SK-N-SH (cell line): ENCODE measurements at regions not wholly inside any gene's neighbourhood (a gene's known extent, or its start where the extent isn't known, plus 50 kb on each side); places are given as distances from the start of the nearest gene placed in this dataset.

Experiments used
- CTCF ChIA-PET: fragments of 300-600, 350-600 bp; formaldehyde crosslinking; extraction: SDS; loops from one replicate; lab custom pipeline; 2021; lab: Yijun Ruan, JAX
- POLR2A ChIA-PET: fragments of 350-600 bp; sonication (Branson Sonifier 250); formaldehyde crosslinking; extraction: SDS; loops from one replicate; lab custom pipeline; 2020; ENCODE audit warnings: antibody characterized with exemption, inconsistent platforms; lab: Yijun Ruan, JAX
- DNase-seq: peaks from one replicate; pipeline ENCODE4 v3.0.0; 2012
- H2AFZ ChIP-seq: fragments of 200-600 bp; sonication (generic); 2 replicates; pipeline ENCODE4 v1.8.1; 2016; ENCODE audit warnings: antibody characterized with exemption, mild to moderate bottlenecking, low read depth
- H3F3A ChIP-seq: fragments of 200-600 bp; sonication (generic); replicated peaks from 2 replicates; pipeline ENCODE3; 2016; ENCODE audit warnings: antibody characterized with exemption, mild to moderate bottlenecking; ENCODE audit not compliant: insufficient read depth
- H3K27ac ChIP-seq, 2 experiments: fragments of 200-500 bp in 1 of 2; fragments of 200-600 bp in 1 of 2; sonication (Bioruptor generic) in 1 of 2; sonication (generic), shearing (Covaris generic) in 1 of 2; 2 replicates each; pipeline versions ENCODE4 v1.5.1 to v1.6.1; 2014 to 2016; ENCODE audit warnings: low read depth in 2 of 2, inconsistent platforms in 1 of 2, low read length in 1 of 2, mild to moderate bottlenecking in 1 of 2, mixed read lengths in 1 of 2
- H3K27me3 ChIP-seq: fragments of 200-600 bp; sonication (generic), shearing (Covaris generic); 2 replicates; pipeline ENCODE4 v1.6.1; 2016; ENCODE audit warnings: mixed run types; ENCODE audit not compliant: insufficient read depth
- H3K36me3 ChIP-seq, 2 experiments: fragments of 200-500 bp in 1 of 2; fragments of 200-600 bp in 1 of 2; sonication (Bioruptor generic) in 1 of 2; sonication (generic) in 1 of 2; replicated peaks in 1 of 2; 2 replicates each; pipeline versions ENCODE3 to v1.5.1; 2014 to 2016; ENCODE audit warnings: low read length in 1 of 2, mild to moderate bottlenecking in 1 of 2; ENCODE audit not compliant: insufficient read depth in 2 of 2, control insufficient read depth in 1 of 2
- H3K4me1 ChIP-seq, 2 experiments: fragments of 200-500 bp in 1 of 2; fragments of 200-600 bp in 1 of 2; sonication (Bioruptor generic) in 1 of 2; sonication (generic), shearing (Covaris generic) in 1 of 2; 2 replicates each; pipeline versions ENCODE4 v1.5.1 to v1.6.1; 2014 to 2016; ENCODE audit warnings: low read depth in 1 of 2, low read length in 1 of 2, mixed run types in 1 of 2; ENCODE audit not compliant: insufficient read depth in 2 of 2, control insufficient read depth in 1 of 2
- H3K4me2 ChIP-seq: fragments of 200-600 bp; sonication (generic), shearing (Covaris generic); 2 replicates; pipeline ENCODE4 v1.6.1; 2017; ENCODE audit warnings: mixed run types
- H3K4me3 ChIP-seq, 2 experiments: fragments of 200-500 bp in 1 of 2; fragments of 200-600 bp in 1 of 2; sonication (Bioruptor generic) in 1 of 2; sonication (generic), shearing (Covaris generic) in 1 of 2; 2 replicates each; pipeline versions ENCODE4 v1.5.1 to v1.8.1; 2014 to 2016; ENCODE audit warnings: low read depth in 2 of 2, inconsistent platforms in 1 of 2, low read length in 1 of 2, mild to moderate bottlenecking in 1 of 2, mixed read lengths in 1 of 2, moderate library complexity in 1 of 2
- H3K79me2 ChIP-seq: fragments of 200-600 bp; sonication (generic); 2 replicates; pipeline ENCODE4 v1.8.1; 2017; ENCODE audit warnings: mild to moderate bottlenecking; ENCODE audit not compliant: insufficient read depth
- H3K9ac ChIP-seq: fragments of 200-600 bp; sonication (generic); 2 replicates; pipeline ENCODE4 v1.6.1; 2017; ENCODE audit warnings: mixed run types
- H3K9me2 ChIP-seq: fragments of 200-600 bp; sonication (generic); 2 replicates; pipeline ENCODE4 v1.6.1; 2017; ENCODE audit warnings: mixed run types
- H3K9me3 ChIP-seq: fragments of 200-600 bp; sonication (generic); 2 replicates; pipeline ENCODE4 v1.6.1; 2017; ENCODE audit warnings: mixed run types, mild to moderate bottlenecking, moderate library complexity
- H4K20me1 ChIP-seq: fragments of 200-600 bp; sonication (generic); 2 replicates; pipeline ENCODE4 v1.6.1; 2017; ENCODE audit warnings: mild to moderate bottlenecking, mixed run types; ENCODE audit not compliant: insufficient read depth
- CHD2 ChIP-seq: fragments of 150-350 bp; IDR thresholded peaks from 2 replicates; pipeline ENCODE4 v1.6.1; 2018; ENCODE audit warnings: low read length; ENCODE audit not compliant: partially characterized antibody
- EZH2phosphoT487 ChIP-seq: fragments of 200-600 bp; sonication (generic); IDR thresholded peaks from 2 replicates; pipeline ENCODE4 v1.6.1; 2017; ENCODE audit warnings: low read depth, mixed run types, mild to moderate bottlenecking, antibody characterized with exemption, moderate library complexity, borderline replicate concordance
- FOSL2 ChIP-seq: IDR thresholded peaks from 2 replicates; pipeline ENCODE4 v1.4.0; 2012; ENCODE audit warnings: low read depth, mild to moderate bottlenecking, moderate library complexity, borderline replicate concordance
- FOXJ3 ChIP-seq: sonication (generic); formaldehyde crosslinking; IDR thresholded peaks from 2 replicates; pipeline ENCODE4 v1.5.1; 2020; ENCODE audit warnings: mild to moderate bottlenecking, missing genetic modification reagents
- GATA2 ChIP-seq: sonication (generic); formaldehyde crosslinking; IDR thresholded peaks from 2 replicates; pipeline ENCODE4 v1.5.0; 2020; ENCODE audit warnings: mild to moderate bottlenecking, missing genetic modification reagents
- MEF2A ChIP-seq: IDR thresholded peaks from 2 replicates; pipeline ENCODE4 v1.4.0; 2012; ENCODE audit warnings: low read depth, borderline replicate concordance
- RFX5 ChIP-seq: IDR thresholded peaks from 2 replicates; pipeline ENCODE4 v1.6.1; 2012; ENCODE audit warnings: mild to moderate bottlenecking, improper control_type of control experiment, low read length
- SIN3A ChIP-seq: IDR thresholded peaks from 2 replicates; pipeline ENCODE4 v1.6.1; 2012; ENCODE audit warnings: low read depth, mild to moderate bottlenecking, low read length, moderate library complexity, borderline replicate concordance
- SMC3 ChIP-seq: IDR thresholded peaks from 2 replicates; pipeline ENCODE4 v1.6.1; 2012; ENCODE audit warnings: low read depth, low read length, improper control_type of control experiment
- TCF12 ChIP-seq: IDR thresholded peaks from 2 replicates; pipeline ENCODE4 v1.4.0; 2012
- TEAD4 ChIP-seq: IDR thresholded peaks from 2 replicates; pipeline ENCODE4 v1.4.0; 2012; ENCODE audit warnings: mild to moderate bottlenecking, borderline replicate concordance; ENCODE audit not compliant: insufficient read depth
- WGBS: methylation state at CpG from one replicate; pipeline ENCODE4 v1.1.6; 2017; ENCODE audit warnings: low lambda C conversion rate; 5-methylcytosine and 5-hydroxymethylcytosine counted together
- TF ChIP-seq, protein P1 (sequence below): fragments of 150-350 bp; IDR thresholded peaks from 2 replicates; pipeline ENCODE4 v1.6.1; 2016; ENCODE audit warnings: mild to moderate bottlenecking, low read depth, low read length
- TF ChIP-seq, protein P2 (sequence below): fragments of 150-350 bp; IDR thresholded peaks from 2 replicates; pipeline ENCODE4 v1.6.1; 2017; ENCODE audit warnings: antibody characterized with exemption, low read length, low read depth, borderline replicate concordance

DNA sequence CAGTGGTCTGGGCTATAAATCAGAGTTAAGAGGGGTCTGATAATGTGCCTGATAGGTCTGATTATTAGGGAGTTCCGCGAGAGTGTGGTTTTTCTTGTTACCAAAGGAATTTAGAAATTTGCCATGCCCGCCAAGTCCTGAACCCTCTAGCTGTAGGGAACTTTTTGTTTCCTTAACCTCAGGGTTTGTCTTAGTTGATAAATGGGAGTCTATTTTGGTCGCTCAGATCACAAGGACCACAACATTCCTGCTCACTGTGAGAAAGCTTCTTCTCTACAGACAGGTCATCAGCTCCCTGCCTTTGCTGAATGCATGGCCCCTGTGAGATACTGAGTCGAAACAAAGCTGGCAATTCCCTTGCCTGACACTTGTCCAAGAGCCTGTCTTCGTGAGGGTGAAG is 497.8 kb downstream of the HS3ST4 start:
- CTCF ChIA-PET = no interaction called here

DNA sequence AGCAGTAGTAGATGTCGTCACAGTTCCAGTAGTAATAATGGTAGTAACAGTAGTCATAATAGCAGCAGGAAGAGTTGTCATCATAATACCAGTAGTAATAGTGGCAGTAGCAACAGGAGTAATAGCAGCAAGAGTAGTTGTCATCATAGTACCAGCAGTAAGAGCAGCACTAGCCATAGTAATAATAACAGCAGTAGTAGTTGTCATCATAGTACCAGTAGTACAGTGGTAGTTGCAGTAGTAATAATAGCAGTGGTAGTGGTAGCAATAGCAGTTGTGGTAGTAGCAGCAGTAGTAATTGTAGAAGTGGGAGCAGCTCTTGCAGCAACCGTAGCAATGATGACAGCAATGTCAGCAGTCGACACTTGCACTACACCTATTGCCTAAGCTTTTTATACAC is 502.8 kb downstream of the HS3ST4 start:
- Histone ChIP-seq H2AFZ (no peak overlapping the region), H3K4me3 (no peak overlapping the region), H3K4me1 (no peaks in the 10 kb centered on the region), H3K9me3 (0 out of 2 replicates have a peak, but pooled peaks cover 4% of the 10 kb centered on the region), H3K9ac (no peak overlapping the region), H3K27ac (no peak overlapping the region), H3K4me2 (no peak overlapping the region), H3F3A (no peaks in the 10 kb centered on the region), H3K27me3 (no peaks in the 10 kb centered on the region), H3K9me2 (no peaks in the 10 kb centered on the region), H3K36me3 (no peaks in the 10 kb centered on the region), H3K79me2 (no peaks in the 10 kb centered on the region), H4K20me1 (no peaks in the 10 kb centered on the region)
- POLR2A ChIA-PET = no interaction called here
- DNase-seq = no peak
- 47% methylated on average over 3 of the region's 3 CpGs for WGBS
- no peak for TF ChIP-seq SMC3
- CTCF ChIA-PET = no interaction called here

More for the DNA sequence above, 497.8 kb downstream of the HS3ST4 start:
- Histone ChIP-seq H3K79me2 (no peaks in the 10 kb centered on the region), H3K36me3 (no peaks in the 10 kb centered on the region), H3K9me3 (0 out of 2 replicates have a peak, but pooled peaks cover 4% of the 10 kb centered on the region), H3K4me1 (no peaks in the 10 kb centered on the region), H4K20me1 (no peaks in the 10 kb centered on the region), H3K27me3 (no peaks in the 10 kb centered on the region)
- DNase-seq = no peak
- 14% methylated on average over 6 of the region's 6 CpGs for WGBS
- TF ChIP-seq SIN3A = no peak
- no peak for TF ChIP-seq SMC3
- TF ChIP-seq GATA2 (CRISPR knock-in tag) = no peak
- TF ChIP-seq, all 33 proteins: peak for 0
- Histone ChIP-seq H2AFZ (no peak overlapping the region), H3K9me2 (no peaks in the 10 kb centered on the region), H3F3A (no peaks in the 10 kb centered on the region), H3K4me2 (no peak overlapping the region), H3K9ac (no peak overlapping the region), H3K4me3 (no peak overlapping the region), H3K27ac (no peak overlapping the region)
- POLR2A ChIA-PET = no interaction called here

DNA sequence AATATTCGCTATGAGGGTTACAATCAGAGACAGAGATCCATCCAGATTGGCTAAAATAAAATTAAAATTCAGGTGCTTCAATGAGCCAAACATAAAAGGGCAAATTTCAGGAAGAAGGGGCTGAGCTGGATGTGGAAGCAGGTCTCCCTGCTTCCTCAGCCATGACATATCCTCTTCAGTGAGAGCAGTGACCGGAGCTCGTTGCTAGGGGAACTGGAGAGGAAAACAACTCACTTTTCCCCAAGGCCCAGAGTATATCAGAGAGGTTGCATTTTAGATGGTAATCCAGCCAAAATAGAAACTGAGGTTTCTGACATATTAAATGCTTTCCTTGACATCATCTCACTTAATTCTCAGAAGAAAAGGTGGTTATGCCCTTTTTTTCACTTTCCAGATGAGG is 503.5 kb downstream of the HS3ST4 start:
- Histone ChIP-seq H3K36me3 (no peaks in the 10 kb centered on the region), H3K4me2 (no peak overlapping the region), H3K27me3 (no peaks in the 10 kb centered on the region), H3F3A (no peaks in the 10 kb centered on the region), H3K9me2 (no peaks in the 10 kb centered on the region), H4K20me1 (no peaks in the 10 kb centered on the region), H3K79me2 (no peaks in the 10 kb centered on the region), H3K4me1 (no peaks in the 10 kb centered on the region), H3K27ac (no peak overlapping the region), H3K9me3 (0 out of 2 replicates have a peak, but pooled peaks cover 4% of the 10 kb centered on the region), H3K9ac (no peak overlapping the region), H3K4me3 (no peak overlapping the region), H2AFZ (no peak overlapping the region)
- no peak for DNase-seq
- ChIA-PET POLR2A (no interaction called here), CTCF (no interaction called here)
- 10% methylated on average over 3 of the region's 3 CpGs for WGBS
- TF ChIP-seq, protein P1, sequence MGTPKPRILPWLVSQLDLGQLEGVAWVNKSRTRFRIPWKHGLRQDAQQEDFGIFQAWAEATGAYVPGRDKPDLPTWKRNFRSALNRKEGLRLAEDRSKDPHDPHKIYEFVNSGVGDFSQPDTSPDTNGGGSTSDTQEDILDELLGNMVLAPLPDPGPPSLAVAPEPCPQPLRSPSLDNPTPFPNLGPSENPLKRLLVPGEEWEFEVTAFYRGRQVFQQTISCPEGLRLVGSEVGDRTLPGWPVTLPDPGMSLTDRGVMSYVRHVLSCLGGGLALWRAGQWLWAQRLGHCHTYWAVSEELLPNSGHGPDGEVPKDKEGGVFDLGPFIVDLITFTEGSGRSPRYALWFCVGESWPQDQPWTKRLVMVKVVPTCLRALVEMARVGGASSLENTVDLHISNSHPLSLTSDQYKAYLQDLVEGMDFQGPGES = no peak

DNA sequence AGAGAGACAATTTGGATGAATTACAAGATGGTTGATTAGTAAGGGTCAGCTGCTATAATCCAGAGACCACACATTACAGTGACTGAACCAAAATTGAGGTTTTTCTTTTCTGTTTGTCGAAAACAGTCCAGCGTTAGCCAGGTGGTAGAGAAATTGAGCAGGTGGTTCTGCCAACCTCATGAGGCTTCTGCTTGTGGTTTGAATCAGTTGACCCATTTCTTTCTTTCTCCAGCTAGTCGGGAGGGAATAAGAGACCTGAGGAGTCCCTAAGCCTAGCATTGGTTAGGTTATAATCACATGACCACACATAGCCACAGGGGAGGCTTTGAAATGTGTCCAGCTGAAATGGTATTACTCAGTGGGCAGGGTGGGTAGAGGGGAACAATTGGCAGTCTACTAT is 504.6 kb downstream of the HS3ST4 start:
- Histone ChIP-seq H3K9ac (no peak overlapping the region), H3K4me3 (no peak overlapping the region), H3K9me2 (no peaks in the 10 kb centered on the region), H3K4me1 (no peaks in the 10 kb centered on the region), H3K27ac (no peak overlapping the region), H4K20me1 (no peaks in the 10 kb centered on the region), H3K36me3 (no peaks in the 10 kb centered on the region), H2AFZ (no peak overlapping the region), H3K79me2 (no peaks in the 10 kb centered on the region), H3K9me3 (0 out of 2 replicates have a peak, but pooled peaks cover 4% of the 10 kb centered on the region), H3F3A (no peaks in the 10 kb centered on the region), H3K27me3 (no peaks in the 10 kb centered on the region), H3K4me2 (no peak overlapping the region)
- WGBS = 10% methylated on average over 3 of the region's 3 CpGs
- ChIA-PET CTCF (no interaction called here), POLR2A (no interaction called here)
- TF ChIP-seq FOSL2 = no peak
- TF ChIP-seq, protein P2, sequence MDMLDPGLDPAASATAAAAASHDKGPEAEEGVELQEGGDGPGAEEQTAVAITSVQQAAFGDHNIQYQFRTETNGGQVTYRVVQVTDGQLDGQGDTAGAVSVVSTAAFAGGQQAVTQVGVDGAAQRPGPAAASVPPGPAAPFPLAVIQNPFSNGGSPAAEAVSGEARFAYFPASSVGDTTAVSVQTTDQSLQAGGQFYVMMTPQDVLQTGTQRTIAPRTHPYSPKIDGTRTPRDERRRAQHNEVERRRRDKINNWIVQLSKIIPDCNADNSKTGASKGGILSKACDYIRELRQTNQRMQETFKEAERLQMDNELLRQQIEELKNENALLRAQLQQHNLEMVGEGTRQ = no peak
- TF ChIP-seq SMC3 = no peak
- TF ChIP-seq RFX5 = no peak
- TF ChIP-seq TCF12 = no peak
- TF ChIP-seq SIN3A = no peak
- TF ChIP-seq EZH2phosphoT487 = no peak
- TF ChIP-seq MEF2A = no peak
- TF ChIP-seq FOXJ3 (CRISPR knock-in tag) = no peak
- TF ChIP-seq CHD2 = no peak
- TF ChIP-seq TEAD4 = no peak
- no peak for DNase-seq
